HL-60 (cell line): ENCODE measurements at regions not wholly inside any gene's neighbourhood (a gene's known extent, or its start where the extent isn't known, plus 50 kb on each side); places are given as distances from the start of the nearest gene placed in this dataset.

ENCODE experiments used
- GABPA ChIP-seq: IDR thresholded peaks from 2 replicates; pipeline ENCODE4 v1.6.1; 2012; ENCODE audit warnings: low read depth
- TF ChIP-seq, protein P1 (sequence below): IDR thresholded peaks from one replicate; pipeline ENCODE4 v1.5.1; 2011; ENCODE audit warnings: low read length, control low read depth, inconsistent platforms; ENCODE audit not compliant: insufficient read depth

DNA sequence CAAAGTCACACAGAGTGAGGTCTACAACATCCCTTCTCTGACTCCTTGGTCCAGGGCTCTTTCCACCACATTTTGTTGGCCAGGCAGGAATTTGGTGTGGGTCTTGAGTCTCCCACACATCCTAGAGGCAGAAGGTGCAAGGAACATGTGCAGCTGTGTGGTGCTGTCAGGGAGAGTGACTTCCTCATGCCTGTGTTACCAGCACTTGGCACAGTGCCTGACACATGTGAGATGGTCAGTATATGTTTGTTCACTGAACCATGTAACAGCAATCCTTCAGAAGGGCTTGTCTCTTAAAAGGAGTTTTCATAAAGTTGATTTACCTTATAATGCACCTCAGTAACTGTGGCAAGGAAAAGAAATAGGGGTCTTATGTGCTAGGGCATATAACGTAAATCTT, 168.5 kb downstream of the CDC5L start:
- TF ChIP-seq, protein P1, sequence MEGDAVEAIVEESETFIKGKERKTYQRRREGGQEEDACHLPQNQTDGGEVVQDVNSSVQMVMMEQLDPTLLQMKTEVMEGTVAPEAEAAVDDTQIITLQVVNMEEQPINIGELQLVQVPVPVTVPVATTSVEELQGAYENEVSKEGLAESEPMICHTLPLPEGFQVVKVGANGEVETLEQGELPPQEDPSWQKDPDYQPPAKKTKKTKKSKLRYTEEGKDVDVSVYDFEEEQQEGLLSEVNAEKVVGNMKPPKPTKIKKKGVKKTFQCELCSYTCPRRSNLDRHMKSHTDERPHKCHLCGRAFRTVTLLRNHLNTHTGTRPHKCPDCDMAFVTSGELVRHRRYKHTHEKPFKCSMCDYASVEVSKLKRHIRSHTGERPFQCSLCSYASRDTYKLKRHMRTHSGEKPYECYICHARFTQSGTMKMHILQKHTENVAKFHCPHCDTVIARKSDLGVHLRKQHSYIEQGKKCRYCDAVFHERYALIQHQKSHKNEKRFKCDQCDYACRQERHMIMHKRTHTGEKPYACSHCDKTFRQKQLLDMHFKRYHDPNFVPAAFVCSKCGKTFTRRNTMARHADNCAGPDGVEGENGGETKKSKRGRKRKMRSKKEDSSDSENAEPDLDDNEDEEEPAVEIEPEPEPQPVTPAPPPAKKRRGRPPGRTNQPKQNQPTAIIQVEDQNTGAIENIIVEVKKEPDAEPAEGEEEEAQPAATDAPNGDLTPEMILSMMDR, result no peak
- no peak for TF ChIP-seq GABPA
